Right renal pelvis (tissue), 4 donors: ENCODE measurements at regions not wholly inside any gene's neighbourhood (a gene's known extent, or its start where the extent isn't known, plus 50 kb on each side); places are given as distances from the start of the nearest gene placed in this dataset.
"Not testable (repeated sequence)": the region's sequence is repeated elsewhere in the genome, so short reads cannot be mapped to it uniquely, and the experiment has no call there.

Experiments
- DNase-seq, 4 donors: peaks; one replicate each; pipeline ENCODE4 v3.0.0-alpha.2; 2013; ENCODE audit warnings: low read depth in 4 of 4, low spot score in 3 of 4, missing footprints in 1 of 4

- DNase-seq = no peak
Measured at GRCh38 chr9:89945133-89945532, 340.3 kb downstream of the GADD45G start.

GRCh38 chr9:89946741-89947140 lies 341.9 kb downstream of the GADD45G start:
- DNase-seq = no peak

- DNase-seq = no peak
Measured at GRCh38 chr9:89949111-89949510, 344.3 kb downstream of the GADD45G start.

GRCh38 chr9:89951675-89952074 lies 346.9 kb downstream of the GADD45G start:
- DNase-seq = no peak

- no peak for DNase-seq
Measured at GRCh38 chr9:89952401-89952800, 347.6 kb downstream of the GADD45G start.

GRCh38 chr9:89953263-89953662 lies 348.5 kb downstream of the GADD45G start:
- not testable (repeated sequence) for DNase-seq

- DNase-seq = no peak
Measured at GRCh38 chr9:89953824-89954615, 349.2 kb downstream of the GADD45G start.

- no peak for DNase-seq
Measured at GRCh38 chr9:89955144-89955543, 350.3 kb downstream of the GADD45G start.

- no peak for DNase-seq
Measured at GRCh38 chr9:89955626-89956025, 350.8 kb downstream of the GADD45G start.

- no peak for DNase-seq
Measured at GRCh38 chr9:89956331-89956730, 351.5 kb downstream of the GADD45G start.

- no peak for DNase-seq
Measured at GRCh38 chr9:89956907-89957306, 352.1 kb downstream of the GADD45G start.

- no peak for DNase-seq
Measured at GRCh38 chr9:89958086-89958485, 353.3 kb downstream of the GADD45G start.

- DNase-seq = no peak
Measured at GRCh38 chr9:89961616-89962341, 357.0 kb downstream of the GADD45G start.

GRCh38 chr9:89963280-89963679 lies 358.5 kb downstream of the GADD45G start:
- no peak for DNase-seq

- DNase-seq = no peak
Measured at GRCh38 chr9:89967527-89967926, 362.7 kb downstream of the GADD45G start.

GRCh38 chr9:89969156-89969675 lies 364.4 kb downstream of the GADD45G start:
- no peak for DNase-seq

GRCh38 chr9:89969881-89970639 lies 365.2 kb downstream of the GADD45G start:
- no peak for DNase-seq

- no peak for DNase-seq
Measured at GRCh38 chr9:89970701-89971100, 365.9 kb downstream of the GADD45G start.

- DNase-seq = no peak
Measured at GRCh38 chr9:89972535-89972934, 367.7 kb downstream of the GADD45G start.

GRCh38 chr9:89974582-89974981 lies 369.8 kb downstream of the GADD45G start:
- no peak for DNase-seq

- no peak for DNase-seq
Measured at GRCh38 chr9:89975024-89975423, 370.2 kb downstream of the GADD45G start.
